K562 (cell line): ENCODE measurements at regions not wholly inside any gene's neighbourhood (a gene's known extent, or its start where the extent isn't known, plus 50 kb on each side); places are given as distances from the start of the nearest gene placed in this dataset.

Source experiments
- IRF9 ChIP-seq: fragments of 450-650 bp; IDR thresholded peaks from 2 replicates; pipeline ENCODE4 v1.6.1; 2016; ENCODE audit warnings: missing biosample characterization, missing genetic modification characterization
- NCOA1 ChIP-seq: fragments of 450-650 bp; IDR thresholded peaks from 2 replicates; pipeline ENCODE4 v1.6.1; 2016; ENCODE audit warnings: low read depth
- SIN3B ChIP-seq: fragments of 450-650 bp; IDR thresholded peaks from 2 replicates; pipeline ENCODE4 v1.6.1; 2017; ENCODE audit warnings: low read depth, mild to moderate bottlenecking, moderate library complexity
- ZNF318 ChIP-seq, 2 experiments: fragments of 450-650 bp; IDR thresholded peaks; 2 replicates each; pipeline ENCODE4 v1.6.1; 2016; ENCODE audit warnings: mild to moderate bottlenecking in 2 of 2, borderline replicate concordance in 1 of 2, low read depth in 1 of 2, moderate library complexity in 1 of 2
- ZNF695 ChIP-seq: fragments of 450-650 bp; formaldehyde crosslinking; IDR thresholded peaks from 2 replicates; pipeline ENCODE4 v1.4.0; 2020; ENCODE audit warnings: mild to moderate bottlenecking, moderate library complexity

DNA sequence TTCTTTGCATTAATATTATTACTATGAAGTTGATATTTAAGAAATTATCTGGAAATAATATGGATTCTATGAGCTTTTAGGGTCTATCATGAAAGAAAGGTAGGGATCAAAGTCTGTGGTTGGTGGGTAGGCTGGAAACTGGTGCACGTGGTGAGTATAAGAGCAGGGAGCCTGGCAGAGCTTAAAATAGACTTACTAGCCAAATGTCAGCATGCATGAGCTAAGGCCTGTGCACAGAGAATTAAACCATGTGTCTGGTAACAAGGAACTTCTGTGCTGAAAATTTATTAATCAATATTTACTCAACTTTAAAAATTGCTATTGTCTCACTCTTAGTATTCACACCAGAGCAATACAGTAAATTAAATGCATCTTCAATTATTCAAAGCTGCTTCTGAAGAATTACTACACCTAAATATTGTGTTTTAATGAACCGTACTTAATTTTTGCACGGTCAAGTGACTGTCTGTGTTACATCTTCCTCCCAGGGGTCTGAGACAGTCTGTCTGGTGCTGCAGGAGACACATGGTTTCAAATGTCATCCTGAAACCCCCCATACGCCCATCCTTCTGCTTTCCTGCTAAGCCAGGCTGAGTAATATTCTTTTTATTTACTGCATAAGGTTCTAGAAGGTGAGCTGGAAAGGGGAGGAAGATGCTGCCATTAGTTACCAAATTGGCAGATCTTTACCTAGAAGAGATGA lies 161.0 kb upstream of the NLRP1 start (continued):
- no peak for TF ChIP-seq ZNF318 (IDR thresholded peaks at IDR 0.05; ENCODE audit: borderline replicate concordance in 1 of 2, low read depth in 1 of 2)
- no peak for TF ChIP-seq SIN3B
- no peak for TF ChIP-seq NCOA1
- TF ChIP-seq ZNF695 (CRISPR knock-in tag): no peak
- no peak for TF ChIP-seq IRF9
- TF ChIP-seq, all 486 proteins: peak for 0
